Fibroblast of lung (primary cell): ENCODE measurements at regions not wholly inside any gene's neighbourhood (a gene's known extent, or its start where the extent isn't known, plus 50 kb on each side); places are given as distances from the start of the nearest gene placed in this dataset.

Experiments used
- DNase-seq, 2 donors: peaks; one replicate each; pipeline versions ENCODE4 v3.0.0 to v3.0.0-alpha.2; 2010; ENCODE audit warnings: low read depth in 2 of 2
- H2AFZ ChIP-seq: 2 replicates; pipeline ENCODE4 v1.5.1; 2012; ENCODE audit warnings: low read length, control low read depth, inconsistent platforms
- H3K27ac ChIP-seq: 2 replicates; pipeline ENCODE4 v1.5.1; 2011; ENCODE audit warnings: low read length, control low read depth; ENCODE audit not compliant: insufficient read depth
- H3K27me3 ChIP-seq: 2 replicates; pipeline ENCODE4 v1.5.1; 2011; ENCODE audit warnings: mild to moderate bottlenecking, low read length; ENCODE audit not compliant: control insufficient read depth, insufficient read depth
- H3K36me3 ChIP-seq: 2 replicates; pipeline ENCODE4 v1.5.1; 2011; ENCODE audit warnings: low read length; ENCODE audit not compliant: control insufficient read depth, insufficient read depth
- H3K4me1 ChIP-seq: 2 replicates; pipeline ENCODE4 v1.5.1; 2011; ENCODE audit warnings: low read length; ENCODE audit not compliant: control insufficient read depth, insufficient read depth; ENCODE audit errors: extremely low read depth
- H3K4me2 ChIP-seq: 2 replicates; pipeline ENCODE4 v1.5.1; 2011; ENCODE audit warnings: low read length, control low read depth; ENCODE audit not compliant: insufficient read depth; ENCODE audit errors: extremely low read depth
- H3K4me3 ChIP-seq, 4 experiments: fragments of 200-600 bp in 1 of 4; sonication (generic) in 1 of 4; replicated peaks in 1 of 4; 2 replicates each; pipeline ENCODE4 v1.5.1; 2011 to 2016; ENCODE audit warnings: low read length in 4 of 4, low read depth in 3 of 4, mild to moderate bottlenecking in 3 of 4, control low read depth in 2 of 4, inconsistent platforms in 1 of 4, mixed read lengths in 1 of 4; ENCODE audit not compliant: insufficient read depth in 1 of 4; ENCODE audit errors: control extremely low read depth in 1 of 4
- H3K79me2 ChIP-seq: 2 replicates; pipeline ENCODE4 v1.5.1; 2012; ENCODE audit warnings: mild to moderate bottlenecking, low read length, inconsistent platforms; ENCODE audit not compliant: control insufficient read depth, insufficient read depth
- H3K9ac ChIP-seq: 2 replicates; pipeline ENCODE4 v1.5.1; 2011; ENCODE audit warnings: mild to moderate bottlenecking, low read length, control low read depth; ENCODE audit not compliant: insufficient read depth
- H3K9me3 ChIP-seq: 2 replicates; pipeline ENCODE4 v1.5.1; 2012; ENCODE audit warnings: low read depth, low read length; ENCODE audit not compliant: control insufficient read depth, insufficient read depth
- H4K20me1 ChIP-seq: 2 replicates; pipeline ENCODE4 v1.5.1; 2011; ENCODE audit warnings: low read length; ENCODE audit not compliant: control insufficient read depth, insufficient read depth; ENCODE audit errors: extremely low read depth
- CTCF ChIP-seq, 2 donors: IDR thresholded peaks in 1 of 2; conservative IDR thresholded peaks in 1 of 2; 1 replicate in 1 of 2; 2 replicates in 1 of 2; pipeline ENCODE4 v1.5.1; 2011 to 2012; ENCODE audit warnings: low read length in 2 of 2, control low read depth in 1 of 2, inconsistent platforms in 1 of 2, low read depth in 1 of 2, mild to moderate bottlenecking in 1 of 2
- EZH2 ChIP-seq: IDR thresholded peaks from 2 replicates; pipeline ENCODE4 v1.5.1; 2012; ENCODE audit warnings: low read length, control low read depth, mild to moderate bottlenecking; ENCODE audit errors: missing control alignments

GRCh38 chr4:3661989-3662388 is 104.2 kb upstream of the ADRA2C start:
- Histone ChIP-seq H3K36me3 (no peaks in the 10 kb centered on the region), H4K20me1 (no peaks in the 10 kb centered on the region), H3K79me2 (no peaks in the 10 kb centered on the region), H3K4me3 (no peak overlapping the region), H3K27me3 (no peaks in the 10 kb centered on the region), H2AFZ (no peak overlapping the region), H3K9ac (no peak overlapping the region), H3K4me1 (peaks cover 5% of the 10 kb centered on the region), H3K9me3 (no peaks in the 10 kb centered on the region), H3K27ac (no peak overlapping the region), H3K4me2 (no peak overlapping the region)
- no peak for TF ChIP-seq EZH2
- no peak for TF ChIP-seq CTCF (conservative IDR thresholded peaks at IDR 0.05 in 1 of 2, IDR thresholded peaks at IDR 0.05 in 1 of 2; ENCODE audit: low read depth in 1 of 2, low read length in 2 of 2)
- DNase-seq, result no peak

DNA sequence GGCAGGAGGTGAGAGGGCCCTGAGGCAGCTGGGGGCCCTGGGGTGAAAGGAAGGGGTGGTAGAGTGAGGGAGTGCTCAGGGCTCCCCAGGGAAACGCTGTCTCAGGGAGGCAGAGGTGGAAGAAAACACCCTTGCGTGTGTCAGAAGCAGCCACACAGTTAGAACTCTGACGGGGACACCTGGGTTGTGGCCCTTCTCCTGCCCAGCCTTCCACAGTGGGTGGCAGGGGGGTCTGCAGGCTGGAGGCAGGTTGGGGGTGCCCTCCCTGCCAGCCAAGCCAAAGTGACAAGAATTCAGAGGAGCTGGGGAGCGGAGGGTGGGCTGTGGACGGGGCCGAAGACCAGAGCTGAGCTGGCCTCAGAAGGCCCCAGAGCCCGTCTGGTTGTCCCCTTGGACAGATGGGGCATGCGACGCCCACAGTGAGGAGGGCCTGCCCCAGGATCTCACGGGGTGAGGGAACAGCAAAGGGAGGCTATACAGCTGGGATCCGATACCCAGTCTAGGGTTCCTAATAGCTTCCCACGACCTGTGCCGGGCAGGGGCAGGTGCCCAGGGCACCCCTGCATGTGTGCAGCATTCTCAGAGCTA is 105.2 kb upstream of the ADRA2C start:
- H3K27me3 ChIP-seq, result no peaks in the 10 kb centered on the region
- no peaks in the 10 kb centered on the region for H3K36me3 ChIP-seq
- H3K79me2 ChIP-seq, result no peaks in the 10 kb centered on the region
- no peak for DNase-seq
- no peak overlapping the region for H3K4me3 ChIP-seq
- no peaks in the 10 kb centered on the region for H4K20me1 ChIP-seq
- H3K27ac ChIP-seq, result no peak overlapping the region
- H3K4me2 ChIP-seq, result no peak overlapping the region
- peaks cover 5% of the 10 kb centered on the region for H3K4me1 ChIP-seq
- TF ChIP-seq CTCF (conservative IDR thresholded peaks at IDR 0.05 in 1 of 2, IDR thresholded peaks at IDR 0.05 in 1 of 2; ENCODE audit: low read depth in 1 of 2, low read length in 2 of 2) (no peak), EZH2 (no peak)
- no peaks in the 10 kb centered on the region for H3K9me3 ChIP-seq
- no peak overlapping the region for H3K9ac ChIP-seq
- no peak overlapping the region for H2AFZ ChIP-seq

GRCh38 chr4:3660086-3660927 is 105.9 kb upstream of the ADRA2C start:
- H3K4me2 ChIP-seq, result no peak overlapping the region
- H3K27me3 ChIP-seq, result no peaks in the 10 kb centered on the region
- peak in 1 of 2 donors; percentile 14 for DNase-seq
- H3K9me3 ChIP-seq, result no peaks in the 10 kb centered on the region
- no peaks in the 10 kb centered on the region for H3K36me3 ChIP-seq
- no peaks in the 10 kb centered on the region for H4K20me1 ChIP-seq
- no peak overlapping the region for H2AFZ ChIP-seq
- H3K79me2 ChIP-seq, result no peaks in the 10 kb centered on the region
- no peak overlapping the region for H3K27ac ChIP-seq
- H3K4me1 ChIP-seq, result peaks cover 5% of the 10 kb centered on the region
- TF ChIP-seq CTCF (conservative IDR thresholded peaks at IDR 0.05 in 1 of 2, IDR thresholded peaks at IDR 0.05 in 1 of 2; ENCODE audit: low read depth in 1 of 2, low read length in 2 of 2) (no peak), EZH2 (no peak)
- H3K9ac ChIP-seq, result no peak overlapping the region
- H3K4me3 ChIP-seq, result no peak overlapping the region
